Type B pancreatic cell (in vitro differentiated cells): ENCODE measurements at regions not wholly inside any gene's neighbourhood (a gene's known extent, or its start where the extent isn't known, plus 50 kb on each side); places are given as distances from the start of the nearest gene placed in this dataset.
A peak's percentile ranks its signal among the peaks of the same experiment; 100 is the strongest.

Experiments
- DNase-seq: peaks from one replicate; pipeline ENCODE4 v3.0.0; 2021; ENCODE audit warnings: mixed read lengths; ENCODE audit not compliant: unreplicated experiment; ENCODE audit errors: extremely low spot score
- H3K27ac Mint-ChIP-seq: 2 replicates; pipeline ENCODE4 v1.8.0; 2021; ENCODE audit warnings: mild to moderate bottlenecking, mixed read lengths
- H3K27me3 Mint-ChIP-seq: 2 replicates; pipeline ENCODE4 v1.8.0; 2021; ENCODE audit warnings: mixed read lengths
- H3K36me3 Mint-ChIP-seq: 2 replicates; pipeline ENCODE4 v1.8.0; 2021; ENCODE audit warnings: mixed read lengths
- H3K4me1 Mint-ChIP-seq: one replicate; pipeline ENCODE4 v1.8.0; 2021; ENCODE audit warnings: mixed read lengths; ENCODE audit not compliant: unreplicated experiment
- H3K4me3 Mint-ChIP-seq: 2 replicates; pipeline ENCODE4 v1.8.0; 2021; ENCODE audit warnings: mild to moderate bottlenecking, mixed read lengths
- H3K9me3 Mint-ChIP-seq: 2 replicates; pipeline ENCODE4 v1.8.0; 2021; ENCODE audit warnings: mixed read lengths
- TF ChIP-seq, protein P1 (sequence below): fragments of 200-600 bp; sonication (generic); conservative IDR thresholded peaks from 2 replicates; pipeline ENCODE4 v1.5.0; 2021; ENCODE audit warnings: antibody characterized with exemption, mild to moderate bottlenecking

DNA sequence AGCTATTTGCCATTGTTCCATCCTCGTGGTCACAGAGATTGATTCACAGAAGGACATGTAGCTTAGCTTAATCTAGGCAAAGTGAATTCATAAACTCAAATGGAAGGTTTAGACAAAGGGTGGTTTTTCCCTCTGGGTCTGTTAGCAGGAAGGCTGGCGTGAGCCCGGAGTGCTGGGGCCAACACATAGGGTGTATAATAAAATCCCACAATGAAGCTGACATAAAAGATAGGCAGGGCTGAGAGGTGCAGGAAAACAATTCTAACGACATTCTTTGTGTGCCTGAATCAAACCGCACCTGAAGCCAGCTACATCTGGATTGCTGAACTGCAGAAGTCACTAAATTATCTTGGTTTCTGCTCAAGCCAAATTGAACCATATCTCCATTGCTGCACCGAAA lies 173.9 kb downstream of the MAF start:
- no peak overlapping the region for H3K4me3 Mint-ChIP-seq
- TF ChIP-seq, protein P1, sequence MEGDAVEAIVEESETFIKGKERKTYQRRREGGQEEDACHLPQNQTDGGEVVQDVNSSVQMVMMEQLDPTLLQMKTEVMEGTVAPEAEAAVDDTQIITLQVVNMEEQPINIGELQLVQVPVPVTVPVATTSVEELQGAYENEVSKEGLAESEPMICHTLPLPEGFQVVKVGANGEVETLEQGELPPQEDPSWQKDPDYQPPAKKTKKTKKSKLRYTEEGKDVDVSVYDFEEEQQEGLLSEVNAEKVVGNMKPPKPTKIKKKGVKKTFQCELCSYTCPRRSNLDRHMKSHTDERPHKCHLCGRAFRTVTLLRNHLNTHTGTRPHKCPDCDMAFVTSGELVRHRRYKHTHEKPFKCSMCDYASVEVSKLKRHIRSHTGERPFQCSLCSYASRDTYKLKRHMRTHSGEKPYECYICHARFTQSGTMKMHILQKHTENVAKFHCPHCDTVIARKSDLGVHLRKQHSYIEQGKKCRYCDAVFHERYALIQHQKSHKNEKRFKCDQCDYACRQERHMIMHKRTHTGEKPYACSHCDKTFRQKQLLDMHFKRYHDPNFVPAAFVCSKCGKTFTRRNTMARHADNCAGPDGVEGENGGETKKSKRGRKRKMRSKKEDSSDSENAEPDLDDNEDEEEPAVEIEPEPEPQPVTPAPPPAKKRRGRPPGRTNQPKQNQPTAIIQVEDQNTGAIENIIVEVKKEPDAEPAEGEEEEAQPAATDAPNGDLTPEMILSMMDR: no peak
- H3K4me1 Mint-ChIP-seq: peaks cover 5% of the 10 kb centered on the region
- no peak for DNase-seq
- no peak overlapping the region for H3K27ac Mint-ChIP-seq
- H3K36me3 Mint-ChIP-seq: no peaks in the 10 kb centered on the region
- no peaks in the 10 kb centered on the region for H3K9me3 Mint-ChIP-seq
- peaks cover 12% of the 10 kb centered on the region for H3K27me3 Mint-ChIP-seq

DNA sequence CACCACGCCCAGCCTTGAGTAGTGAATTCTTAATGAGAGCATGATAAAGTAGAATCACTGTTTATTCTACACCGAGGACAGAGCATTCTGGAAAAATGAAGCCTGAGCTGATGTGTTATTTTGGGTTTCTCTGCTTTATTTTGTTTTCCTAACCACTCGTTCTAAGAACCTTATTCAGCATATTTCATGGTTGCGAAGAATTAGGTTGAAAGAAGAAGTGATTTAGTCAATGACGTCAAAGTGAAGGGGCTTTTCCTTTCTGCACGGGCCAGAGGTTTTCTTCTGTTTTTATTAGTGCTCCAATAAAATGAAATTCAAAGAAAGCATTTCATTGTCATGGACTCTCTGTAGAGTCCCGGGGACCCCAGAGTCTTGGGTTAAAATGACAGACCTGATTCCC lies 178.5 kb downstream of the MAF start:
- Mint-ChIP-seq H3K27ac (no peak overlapping the region), H3K27me3 (peaks cover 27% of the 10 kb centered on the region), H3K4me3 (no peak overlapping the region), H3K4me1 (peaks cover 36% of the 10 kb centered on the region), H3K36me3 (no peaks in the 10 kb centered on the region), H3K9me3 (no peaks in the 10 kb centered on the region)
- no peak for DNase-seq
- TF ChIP-seq, protein P1: no peak

DNA sequence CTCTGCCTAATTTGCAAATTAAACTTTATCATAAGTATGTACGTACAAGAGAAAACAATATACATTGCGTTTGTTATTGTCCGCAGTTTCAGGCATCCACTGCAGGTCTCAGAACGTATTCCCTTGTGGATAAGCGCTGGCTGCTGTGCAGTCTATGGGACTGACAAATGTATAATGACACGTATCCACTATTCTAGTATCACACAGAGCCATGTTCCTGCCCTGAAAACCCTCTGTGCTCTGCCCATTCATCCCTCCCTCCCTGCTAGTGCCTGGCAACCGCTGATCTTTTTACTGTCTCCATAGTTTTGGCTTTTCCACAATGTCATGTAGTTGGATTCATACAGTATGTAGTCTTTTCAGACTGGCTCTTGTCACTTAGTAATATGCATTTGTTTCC lies 179.4 kb downstream of the MAF start:
- no peak for DNase-seq
- Mint-ChIP-seq H3K4me1 (peaks cover 36% of the 10 kb centered on the region), H3K27ac (no peak overlapping the region), H3K9me3 (no peaks in the 10 kb centered on the region), H3K27me3 (peaks cover 30% of the 10 kb centered on the region), H3K36me3 (no peaks in the 10 kb centered on the region), H3K4me3 (no peak overlapping the region)
- TF ChIP-seq, protein P1: no peak

DNA sequence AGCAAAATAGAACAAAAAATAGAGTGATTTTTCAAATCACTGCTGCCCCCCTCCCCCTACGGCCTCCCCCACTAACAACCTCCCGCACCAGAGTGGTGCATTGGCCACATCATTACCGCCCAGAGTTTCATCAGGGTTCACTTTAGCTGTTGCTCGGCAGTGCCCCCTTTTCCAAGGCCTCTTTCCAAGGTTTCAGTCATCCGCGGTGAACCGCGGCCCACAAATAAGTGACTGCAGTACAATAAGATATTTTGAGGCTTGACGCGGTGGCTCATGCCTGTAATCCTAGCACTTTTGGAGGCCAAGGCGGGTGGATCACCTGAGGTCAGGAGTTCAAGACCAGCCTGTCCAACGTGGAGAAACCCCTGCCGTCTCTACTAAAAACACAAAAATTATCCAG lies 180.0 kb downstream of the MAF start:
- Mint-ChIP-seq H3K27ac (no peak overlapping the region), H3K9me3 (no peaks in the 10 kb centered on the region), H3K4me1 (peaks cover 36% of the 10 kb centered on the region), H3K4me3 (no peak overlapping the region), H3K36me3 (no peaks in the 10 kb centered on the region), H3K27me3 (peaks cover 36% of the 10 kb centered on the region)
- no peak for DNase-seq
- TF ChIP-seq, protein P1: no peak

DNA sequence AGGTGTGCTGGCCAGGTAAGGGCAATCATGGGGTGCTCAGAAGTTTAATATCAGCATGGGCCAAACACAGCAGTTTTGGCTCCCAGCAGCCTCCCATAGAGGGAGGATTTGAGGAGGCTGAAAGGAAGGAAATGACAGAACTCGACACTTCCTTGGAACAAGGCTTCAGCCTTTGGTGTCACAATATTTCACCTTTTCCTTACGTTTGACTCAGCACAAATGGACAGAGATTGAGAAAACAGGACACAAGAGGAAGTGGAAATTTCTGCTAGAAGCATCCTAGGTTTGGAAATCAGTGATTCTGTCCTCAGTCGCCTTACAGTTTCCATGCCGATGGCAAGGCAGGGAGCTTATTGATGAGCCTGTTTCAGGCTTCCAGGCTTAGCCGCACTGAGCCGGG lies 181.4 kb downstream of the MAF start:
- H3K9me3 Mint-ChIP-seq: no peaks in the 10 kb centered on the region
- H3K4me1 Mint-ChIP-seq: peaks cover 36% of the 10 kb centered on the region
- H3K27ac Mint-ChIP-seq: no peak overlapping the region
- H3K4me3 Mint-ChIP-seq: no peak overlapping the region
- no peak for DNase-seq
- peaks cover 47% of the 10 kb centered on the region for H3K27me3 Mint-ChIP-seq
- no peaks in the 10 kb centered on the region for H3K36me3 Mint-ChIP-seq
- TF ChIP-seq, protein P1: no peak

DNA sequence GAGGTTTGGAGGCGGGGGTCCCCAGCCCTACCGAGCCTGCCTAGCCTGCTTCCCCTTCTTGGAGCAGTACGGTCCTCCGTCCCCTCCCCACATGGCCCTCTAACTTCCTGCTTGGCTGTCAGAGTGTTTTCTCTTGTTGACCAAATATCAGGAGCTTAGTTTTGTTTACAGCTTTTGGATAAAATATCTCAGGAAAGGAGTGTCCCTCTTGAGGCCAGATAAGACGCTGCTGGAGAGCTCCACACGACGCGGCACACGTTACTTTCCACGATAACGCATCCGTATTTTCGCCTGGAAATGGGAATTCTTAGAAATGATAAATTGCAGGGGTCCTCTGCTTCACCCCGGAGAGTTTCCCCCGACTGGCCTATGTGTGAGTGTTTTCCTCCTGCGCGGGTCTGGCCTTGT lies 182.9 kb downstream of the MAF start:
- Mint-ChIP-seq H3K9me3 (no peaks in the 10 kb centered on the region), H3K4me1 (peaks cover 40% of the 10 kb centered on the region), H3K36me3 (no peaks in the 10 kb centered on the region), H3K27ac (no peak overlapping the region), H3K4me3 (no peak overlapping the region), H3K27me3 (peaks cover 49% of the 10 kb centered on the region)
- DNase-seq: no peak
- TF ChIP-seq, protein P1: peak; percentile 26
